ENCODE measurements at regions not wholly inside any gene's neighbourhood (a gene's known extent, or its start where the extent isn't known, plus 50 kb on each side); places are given as distances from the start of the nearest gene placed in this dataset.

DNA sequence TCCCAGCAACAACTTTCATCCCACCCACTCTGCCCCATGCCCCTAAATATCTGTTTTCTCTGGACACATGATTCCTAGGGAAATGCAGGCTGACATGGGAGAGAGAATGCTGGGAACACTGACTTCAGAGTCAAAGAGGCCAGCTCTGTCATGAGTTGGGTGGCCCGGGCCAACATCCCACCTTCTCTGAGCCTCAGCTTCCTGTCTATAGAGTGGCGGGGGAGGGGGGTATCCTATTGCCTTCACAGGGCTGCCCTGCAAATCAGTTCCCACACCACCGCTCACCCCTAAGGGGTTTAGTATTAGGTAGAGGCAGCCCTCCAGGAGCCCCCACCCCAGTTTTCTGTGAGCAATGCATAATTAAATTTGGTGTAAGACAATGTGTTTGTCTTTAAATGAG lies 175.0 kb upstream of the NCAM1 start:
- TF ChIP-seq, protein P1, sequence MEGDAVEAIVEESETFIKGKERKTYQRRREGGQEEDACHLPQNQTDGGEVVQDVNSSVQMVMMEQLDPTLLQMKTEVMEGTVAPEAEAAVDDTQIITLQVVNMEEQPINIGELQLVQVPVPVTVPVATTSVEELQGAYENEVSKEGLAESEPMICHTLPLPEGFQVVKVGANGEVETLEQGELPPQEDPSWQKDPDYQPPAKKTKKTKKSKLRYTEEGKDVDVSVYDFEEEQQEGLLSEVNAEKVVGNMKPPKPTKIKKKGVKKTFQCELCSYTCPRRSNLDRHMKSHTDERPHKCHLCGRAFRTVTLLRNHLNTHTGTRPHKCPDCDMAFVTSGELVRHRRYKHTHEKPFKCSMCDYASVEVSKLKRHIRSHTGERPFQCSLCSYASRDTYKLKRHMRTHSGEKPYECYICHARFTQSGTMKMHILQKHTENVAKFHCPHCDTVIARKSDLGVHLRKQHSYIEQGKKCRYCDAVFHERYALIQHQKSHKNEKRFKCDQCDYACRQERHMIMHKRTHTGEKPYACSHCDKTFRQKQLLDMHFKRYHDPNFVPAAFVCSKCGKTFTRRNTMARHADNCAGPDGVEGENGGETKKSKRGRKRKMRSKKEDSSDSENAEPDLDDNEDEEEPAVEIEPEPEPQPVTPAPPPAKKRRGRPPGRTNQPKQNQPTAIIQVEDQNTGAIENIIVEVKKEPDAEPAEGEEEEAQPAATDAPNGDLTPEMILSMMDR (IDR thresholded peaks at IDR 0.05) = no peak
- TF ChIP-seq ZFX (IDR thresholded peaks at IDR 0.05; ENCODE audit: borderline replicate concordance) = no peak
